ENCODE measurements at regions not wholly inside any gene's neighbourhood (a gene's known extent, or its start where the extent isn't known, plus 50 kb on each side); places are given as distances from the start of the nearest gene placed in this dataset.
"Not testable (repeated sequence)": the region's sequence is repeated elsewhere in the genome, so short reads cannot be mapped to it uniquely, and the experiment has no call there.

DNA sequence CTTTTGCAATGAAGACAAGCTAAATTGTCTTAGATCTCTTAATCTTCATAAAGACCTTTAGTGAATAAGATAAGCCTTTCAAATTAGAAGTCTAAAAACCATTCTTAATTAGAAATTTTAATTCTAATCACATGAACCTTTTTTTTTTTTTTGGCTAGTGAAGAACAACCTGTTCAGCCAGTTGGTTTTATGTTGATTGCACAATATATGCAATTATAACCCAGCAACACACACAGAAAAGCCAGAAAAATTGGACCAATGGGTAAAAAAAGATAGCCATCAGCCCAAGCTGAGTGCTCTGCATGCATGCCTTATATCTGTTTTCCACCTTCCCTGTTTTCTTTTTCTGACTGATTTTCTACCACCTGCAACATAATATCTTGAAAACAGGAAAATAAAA, 252.2 kb downstream of the SYT10 start:
- no peak for DNase-seq (ENCODE audit: low read depth)

GRCh38 chr12:33184161-33184560, 255.5 kb downstream of the SYT10 start:
- no peak for DNase-seq (ENCODE audit: low read depth)

GRCh38 chr12:33182485-33182884, 257.1 kb downstream of the SYT10 start:
- DNase-seq (ENCODE audit: low read depth) = no peak

GRCh38 chr12:33180918-33181317, 258.7 kb downstream of the SYT10 start:
- DNase-seq (ENCODE audit: low read depth) = no peak

- DNase-seq (ENCODE audit: low read depth) = not testable (repeated sequence)
Measured at GRCh38 chr12:33166260-33166659, 269.7 kb upstream of the PKP2 start.

DNA sequence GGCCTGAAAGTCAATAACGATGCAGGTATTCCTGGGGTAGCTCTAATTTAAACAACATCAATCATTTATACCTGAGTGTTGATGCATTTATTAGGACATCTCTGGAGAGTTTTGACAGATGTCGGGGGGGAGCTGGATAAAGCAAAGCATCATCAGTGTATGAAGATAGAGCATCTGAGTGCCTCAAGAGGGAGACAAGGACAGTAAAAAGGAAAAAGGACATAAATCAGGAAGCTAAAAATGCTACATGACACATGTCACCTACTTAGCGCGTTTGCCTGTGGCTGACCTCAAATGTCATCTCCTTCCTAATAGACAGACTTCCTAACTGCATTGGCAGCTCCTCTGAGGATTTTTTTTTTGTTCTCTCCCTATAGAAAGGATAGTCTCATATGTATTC, 259.5 kb upstream of the PKP2 start:
- no peak for DNase-seq (ENCODE audit: low read depth)

DNA sequence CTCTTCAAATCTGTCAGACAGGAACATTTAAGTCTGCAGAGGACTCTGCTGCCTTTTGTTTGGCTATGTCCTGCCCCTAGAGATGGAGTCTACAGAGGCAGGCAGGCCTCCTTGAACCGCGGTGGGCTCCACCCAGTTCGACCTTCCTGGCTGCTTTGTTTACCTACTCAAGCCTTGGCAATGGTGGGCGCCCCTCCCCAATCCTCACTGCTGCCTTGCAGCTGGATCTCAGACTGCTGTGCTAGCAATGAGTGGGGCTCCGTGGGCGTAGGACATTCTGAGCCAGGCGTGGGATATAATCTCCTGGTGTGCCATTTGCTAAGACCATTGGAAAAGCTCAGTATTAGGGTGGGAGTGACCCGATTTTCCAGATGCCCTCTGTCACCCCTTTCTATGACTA, 250.7 kb upstream of the PKP2 start:
- DNase-seq (ENCODE audit: low read depth) = not testable (repeated sequence)

DNA sequence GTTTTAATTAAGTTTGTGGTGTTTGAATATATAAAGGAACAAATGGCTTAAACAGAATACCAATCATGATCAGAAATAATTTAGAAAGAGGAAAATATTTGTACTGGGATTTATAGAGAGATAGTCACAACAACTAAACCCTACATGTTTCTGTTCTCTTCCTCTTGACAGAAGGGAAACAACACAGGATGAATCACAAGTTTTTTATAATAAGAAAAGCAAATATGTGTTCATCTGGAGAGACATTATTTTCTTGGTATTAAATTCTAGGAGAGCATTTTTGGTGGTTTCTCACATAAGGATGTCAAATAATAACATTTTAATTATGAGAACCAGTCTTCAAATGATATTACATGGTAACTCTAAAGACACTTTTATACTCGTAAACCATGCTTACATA, 232.9 kb upstream of the PKP2 start:
- DNase-seq (ENCODE audit: low read depth) = no peak

GRCh38 chr12:33125755-33126154, 229.2 kb upstream of the PKP2 start:
- no peak for DNase-seq (ENCODE audit: low read depth)

DNA sequence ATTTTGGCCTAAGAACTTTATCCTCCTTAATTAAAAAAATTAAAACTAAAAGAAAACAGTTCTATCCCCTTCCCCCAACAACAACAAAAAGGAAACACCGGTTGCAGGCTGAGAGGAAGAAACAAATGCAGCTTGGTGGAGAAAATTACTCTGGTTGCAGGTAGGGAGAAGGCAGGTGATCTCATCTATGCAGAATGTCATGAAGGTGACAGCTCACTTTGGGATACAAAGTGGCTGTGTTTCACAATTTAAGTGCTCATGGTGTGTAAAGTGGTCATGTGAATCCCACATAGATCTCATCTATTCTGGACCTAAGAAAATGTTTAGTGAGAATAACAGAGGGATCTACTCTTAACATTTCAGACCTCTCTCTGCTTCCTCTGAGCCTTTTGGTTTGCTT, 219.7 kb upstream of the PKP2 start:
- no peak for DNase-seq (ENCODE audit: low read depth)

GRCh38 chr12:33115716-33116115, 219.1 kb upstream of the PKP2 start:
- DNase-seq (ENCODE audit: low read depth) = no peak

GRCh38 chr12:33111850-33112249, 215.3 kb upstream of the PKP2 start:
- DNase-seq (ENCODE audit: low read depth) = no peak

DNA sequence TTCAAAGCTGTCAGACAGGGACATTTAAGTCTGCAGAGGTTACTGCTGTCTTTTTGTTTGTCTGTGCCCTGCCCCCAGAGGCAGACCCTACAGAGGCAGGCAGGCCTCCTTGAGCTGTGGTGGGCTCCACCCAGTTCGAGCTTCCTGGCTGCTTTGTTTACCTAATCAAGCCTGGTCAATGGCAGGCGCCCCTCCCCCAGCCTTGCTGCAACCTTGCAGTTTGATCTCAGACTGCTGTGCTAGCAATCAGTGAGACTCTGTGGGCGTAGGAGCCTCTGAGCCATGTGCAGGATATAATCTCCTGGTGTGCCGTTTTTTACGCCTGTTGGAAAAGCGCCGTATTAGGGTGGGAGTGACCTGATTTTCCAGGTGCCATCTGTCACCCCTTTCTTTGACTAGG, 211.2 kb upstream of the PKP2 start:
- DNase-seq (ENCODE audit: low read depth) = not testable (repeated sequence)

GRCh38 chr12:33093534-33093933, 197.0 kb upstream of the PKP2 start:
- no peak for DNase-seq (ENCODE audit: low read depth)

DNA sequence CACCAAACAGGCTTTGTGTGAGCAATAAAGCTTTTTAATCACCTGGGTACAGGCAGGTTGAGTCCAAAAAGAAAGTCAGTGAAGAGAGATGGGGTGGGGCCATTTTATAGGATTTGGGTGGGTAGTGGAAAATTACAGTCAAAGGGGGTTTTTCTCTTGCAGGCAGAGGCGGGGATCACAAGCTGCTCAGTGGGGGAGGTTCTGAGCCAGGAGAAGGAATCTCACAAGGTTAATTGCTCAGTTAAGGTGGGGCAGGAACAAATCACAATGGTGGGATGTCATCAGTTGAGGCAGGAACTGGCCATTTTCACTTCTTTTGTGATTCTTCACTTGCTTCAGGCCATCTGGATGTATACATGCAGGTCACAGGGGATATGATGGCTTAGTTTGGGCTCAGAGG, 191.3 kb upstream of the PKP2 start:
- DNase-seq (ENCODE audit: low read depth) = not testable (repeated sequence)

DNA sequence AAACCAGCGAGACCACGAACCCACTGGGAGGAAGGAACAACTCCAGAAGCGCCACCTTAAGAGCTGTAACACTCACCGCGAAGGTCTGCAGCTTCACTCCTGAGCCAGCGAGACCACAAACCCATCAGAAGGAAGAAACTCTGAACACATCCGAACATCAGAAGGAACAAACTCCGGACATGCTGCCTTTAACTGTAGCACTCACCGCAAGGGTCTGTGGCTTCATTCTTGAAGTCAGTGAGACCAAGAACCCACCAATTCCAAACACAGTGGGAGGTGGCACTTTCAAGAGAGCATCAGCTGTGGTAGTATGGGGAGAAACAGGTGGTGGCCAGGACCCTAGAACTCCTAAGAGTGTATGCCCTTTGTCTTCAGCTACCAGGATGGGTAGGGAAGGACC, 179.8 kb upstream of the PKP2 start:
- DNase-seq (ENCODE audit: low read depth) = not testable (repeated sequence)

DNA sequence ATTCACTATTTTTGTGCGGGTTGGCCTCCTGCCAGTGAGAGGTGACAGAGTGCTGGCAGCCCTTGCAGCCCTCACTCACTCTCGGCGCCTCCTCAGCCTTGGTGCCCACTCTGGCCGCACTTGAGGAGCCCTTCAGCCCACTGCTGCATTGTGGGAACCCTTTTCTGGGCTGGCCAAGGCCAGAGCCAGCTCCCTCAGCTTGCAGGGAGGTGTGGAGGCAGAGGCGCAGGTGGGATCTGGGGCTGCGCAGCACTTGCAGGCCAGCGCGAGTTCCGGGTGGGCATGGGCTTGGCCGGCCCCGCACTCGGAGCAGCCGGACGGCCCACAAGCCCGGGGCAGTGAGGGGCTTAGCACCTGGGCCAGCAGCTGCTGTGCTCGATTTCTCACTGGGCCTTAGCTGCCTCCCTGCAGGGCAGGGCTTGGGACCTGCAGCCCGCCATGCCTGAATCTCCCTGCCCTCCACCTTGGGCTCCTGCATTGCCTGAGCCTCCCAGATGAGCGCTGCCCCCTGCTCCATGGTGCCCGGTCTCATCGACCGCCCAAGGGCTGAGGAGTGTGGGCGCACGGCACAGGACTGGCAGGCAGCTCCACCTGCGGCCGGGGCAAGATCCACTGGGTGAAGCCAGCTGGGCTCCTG, 178.7 kb upstream of the PKP2 start:
- DNase-seq (ENCODE audit: low read depth) = not testable (repeated sequence)

GRCh38 chr12:33061844-33062243, 165.3 kb upstream of the PKP2 start:
- DNase-seq (ENCODE audit: low read depth) = no peak

GRCh38 chr12:33054371-33054770, 157.8 kb upstream of the PKP2 start:
- no peak for DNase-seq (ENCODE audit: low read depth)

- DNase-seq (ENCODE audit: low read depth) = no peak
Measured at GRCh38 chr12:33052141-33053051, 155.8 kb upstream of the PKP2 start.

GRCh38 chr12:33047666-33048065, 151.1 kb upstream of the PKP2 start:
- no peak for DNase-seq (ENCODE audit: low read depth)

DNA sequence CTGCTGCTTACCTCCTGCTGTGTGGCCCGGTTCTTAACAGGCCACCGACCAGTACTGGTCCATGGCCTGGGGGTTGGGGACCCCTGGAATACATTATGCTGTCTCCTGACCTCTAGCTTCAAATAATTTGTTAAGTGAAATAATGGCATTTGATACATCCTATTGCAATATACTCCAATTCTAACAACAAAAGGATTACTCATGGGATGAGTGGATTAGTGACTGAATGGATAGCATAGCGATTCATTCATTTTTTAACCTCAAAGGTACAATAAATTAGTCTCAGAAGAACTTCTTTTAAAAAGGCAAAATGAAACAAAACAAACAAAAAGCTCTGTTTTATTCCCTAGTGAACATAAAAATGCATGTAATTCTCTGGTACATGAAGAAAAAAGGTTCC, 147.9 kb upstream of the PKP2 start:
- DNase-seq (ENCODE audit: low read depth) = no peak

DNA sequence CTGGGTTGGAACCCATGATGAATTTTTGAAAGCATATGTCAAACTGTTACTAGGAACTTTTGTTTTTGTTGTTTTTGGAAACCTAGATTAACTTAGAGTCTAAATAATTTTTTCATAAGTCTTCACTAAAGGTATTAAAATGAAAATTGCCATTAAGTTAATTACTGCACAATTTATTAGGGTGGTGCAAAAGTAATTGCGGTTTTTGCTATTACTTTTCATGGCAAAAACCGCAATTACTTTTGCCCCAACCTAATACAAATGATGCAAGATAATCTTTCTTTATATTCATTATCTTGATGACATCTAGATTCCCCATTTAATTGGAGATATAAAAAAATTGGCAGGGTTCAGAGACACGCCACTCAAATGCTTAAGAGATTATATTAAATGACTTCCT, 145.0 kb upstream of the PKP2 start:
- no peak for DNase-seq (ENCODE audit: low read depth)

GRCh38 chr12:33033999-33034398, 137.4 kb upstream of the PKP2 start:
- DNase-seq (ENCODE audit: low read depth) = not testable (repeated sequence)
